ENCODE measurements at regions not wholly inside any gene's neighbourhood (a gene's known extent, or its start where the extent isn't known, plus 50 kb on each side); places are given as distances from the start of the nearest gene placed in this dataset.

GRCh38 chr3:21830541-21830940 lies 79.5 kb upstream of the ZNF385D start:
- H3K4me2 ChIP-seq (ENCODE audit: low read length) = no peak overlapping the region
- H3K27me3 ChIP-seq (ENCODE audit: insufficient read depth, low read length) = no peaks in the 10 kb centered on the region
- H3K36me3 ChIP-seq (ENCODE audit: insufficient read depth, low read length) = no peaks in the 10 kb centered on the region
- no peak overlapping the region for H3K4me3 ChIP-seq (ENCODE audit: low read depth, low read length, poor library complexity, severe bottlenecking)
- H3F3A ChIP-seq (ENCODE audit: insufficient read depth, low read length) = no peaks in the 10 kb centered on the region
- H3K79me2 ChIP-seq (ENCODE audit: insufficient read depth, low read length) = no peaks in the 10 kb centered on the region
- H3K9me3 ChIP-seq (ENCODE audit: low read length) = no peaks in the 10 kb centered on the region
- no peaks in the 10 kb centered on the region for H3K9me2 ChIP-seq (ENCODE audit: low read depth, low read length)
- H4K20me1 ChIP-seq (ENCODE audit: insufficient read depth, low read length) = no peaks in the 10 kb centered on the region
- no peak overlapping the region for H3K27ac ChIP-seq (ENCODE audit: low read depth, low read length, poor library complexity, severe bottlenecking)
- H2AFZ ChIP-seq (ENCODE audit: low read length) = no peak overlapping the region
- no peak for TF ChIP-seq EZH2 (IDR thresholded peaks at IDR 0.05; ENCODE audit: borderline replicate concordance, low read length)
- TF ChIP-seq CTCF (IDR thresholded peaks at IDR 0.05; ENCODE audit: low read length) = no peak
- H3K4me1 ChIP-seq (ENCODE audit: insufficient read depth, low read length, severe bottlenecking) = no peaks in the 10 kb centered on the region
- no peak overlapping the region for H3K9ac ChIP-seq (ENCODE audit: low read length)

- H3K9me2 ChIP-seq (ENCODE audit: low read depth, low read length) = no peaks in the 10 kb centered on the region
- H3K27ac ChIP-seq (ENCODE audit: low read depth, low read length, poor library complexity, severe bottlenecking) = no peak overlapping the region
- no peaks in the 10 kb centered on the region for H3K4me1 ChIP-seq (ENCODE audit: insufficient read depth, low read length, severe bottlenecking)
- H3K4me2 ChIP-seq (ENCODE audit: low read length) = no peak overlapping the region
- TF ChIP-seq CTCF (IDR thresholded peaks at IDR 0.05; ENCODE audit: low read length) (no peak), EZH2 (IDR thresholded peaks at IDR 0.05; ENCODE audit: borderline replicate concordance, low read length) (no peak)
- no peaks in the 10 kb centered on the region for H4K20me1 ChIP-seq (ENCODE audit: insufficient read depth, low read length)
- no peak overlapping the region for H3K9ac ChIP-seq (ENCODE audit: low read length)
- H3K27me3 ChIP-seq (ENCODE audit: insufficient read depth, low read length) = no peaks in the 10 kb centered on the region
- H3K4me3 ChIP-seq (ENCODE audit: low read depth, low read length, poor library complexity, severe bottlenecking) = no peak overlapping the region
- no peaks in the 10 kb centered on the region for H3F3A ChIP-seq (ENCODE audit: insufficient read depth, low read length)
- no peaks in the 10 kb centered on the region for H3K79me2 ChIP-seq (ENCODE audit: insufficient read depth, low read length)
- H3K36me3 ChIP-seq (ENCODE audit: insufficient read depth, low read length) = no peaks in the 10 kb centered on the region
- H2AFZ ChIP-seq (ENCODE audit: low read length) = no peak overlapping the region
- H3K9me3 ChIP-seq (ENCODE audit: low read length) = no peaks in the 10 kb centered on the region
Observed at GRCh38 chr3:21835264-21835663, 84.3 kb upstream of the ZNF385D start.

GRCh38 chr3:21836227-21836626 lies 85.2 kb upstream of the ZNF385D start:
- Histone ChIP-seq H4K20me1 (ENCODE audit: insufficient read depth, low read length) (no peaks in the 10 kb centered on the region), H2AFZ (ENCODE audit: low read length) (no peak overlapping the region), H3K36me3 (ENCODE audit: insufficient read depth, low read length) (no peaks in the 10 kb centered on the region), H3K4me1 (ENCODE audit: insufficient read depth, low read length, severe bottlenecking) (no peaks in the 10 kb centered on the region), H3K27me3 (ENCODE audit: insufficient read depth, low read length) (no peaks in the 10 kb centered on the region), H3K27ac (ENCODE audit: low read depth, low read length, poor library complexity, severe bottlenecking) (no peak overlapping the region), H3F3A (ENCODE audit: insufficient read depth, low read length) (no peaks in the 10 kb centered on the region), H3K9ac (ENCODE audit: low read length) (no peak overlapping the region), H3K9me2 (ENCODE audit: low read depth, low read length) (no peaks in the 10 kb centered on the region), H3K4me3 (ENCODE audit: low read depth, low read length, poor library complexity, severe bottlenecking) (no peak overlapping the region), H3K79me2 (ENCODE audit: insufficient read depth, low read length) (no peaks in the 10 kb centered on the region), H3K9me3 (ENCODE audit: low read length) (no peaks in the 10 kb centered on the region), H3K4me2 (ENCODE audit: low read length) (no peak overlapping the region)
- TF ChIP-seq EZH2 (IDR thresholded peaks at IDR 0.05; ENCODE audit: borderline replicate concordance, low read length) (no peak), CTCF (IDR thresholded peaks at IDR 0.05; ENCODE audit: low read length) (no peak)
